OCI-LY3 (cell line): ENCODE measurements at regions not wholly inside any gene's neighbourhood (a gene's known extent, or its start where the extent isn't known, plus 50 kb on each side); places are given as distances from the start of the nearest gene placed in this dataset.

ENCODE experiments used
- H2AFZ ChIP-seq: fragments of 200-600, 300-600 bp; shearing (Covaris generic); 2 replicates; pipeline ENCODE4 v1.6.0; 2014; ENCODE audit warnings: antibody characterized with exemption, low read depth, low read length
- H3K27ac ChIP-seq: fragments of 200-600, 300-600 bp; sonication (generic); 2 replicates; pipeline ENCODE4 v1.5.1; 2014; ENCODE audit warnings: mild to moderate bottlenecking, low read length, moderate library complexity, mixed read lengths
- H3K27me3 ChIP-seq: fragments of 200-600, 300-600 bp; sonication (generic); 2 replicates; pipeline ENCODE4 v1.6.1; 2014; ENCODE audit warnings: low read depth, low read length, mixed read lengths
- H3K36me3 ChIP-seq: fragments of 200-600, 300-600 bp; sonication (generic); replicated peaks from 2 replicates; pipeline ENCODE3; 2014; ENCODE audit warnings: low read depth, low read length, mixed read lengths
- H3K4me1 ChIP-seq: fragments of 300-600, 200-600 bp; sonication (generic); 2 replicates; pipeline ENCODE4 v1.6.1; 2014; ENCODE audit warnings: low read length, mixed read lengths
- H3K4me2 ChIP-seq: fragments of 200-600, 300-600 bp; sonication (generic); 2 replicates; pipeline ENCODE4 v1.6.1; 2014; ENCODE audit warnings: low read length, mixed read lengths
- H3K4me3 ChIP-seq: fragments of 300-600, 200-600 bp; sonication (generic); 2 replicates; pipeline ENCODE4 v1.5.1; 2014; ENCODE audit warnings: antibody characterized with exemption, mild to moderate bottlenecking, low read length, moderate library complexity
- H3K79me2 ChIP-seq: fragments of 300-600, 200-600 bp; shearing (Covaris generic); 2 replicates; pipeline ENCODE4 v1.6.1; 2014; ENCODE audit warnings: mild to moderate bottlenecking, low read length, mixed read lengths
- H3K9ac ChIP-seq: fragments of 300-600, 200-600 bp; shearing (Covaris generic); 2 replicates; pipeline ENCODE4 v1.6.0; 2014; ENCODE audit warnings: mild to moderate bottlenecking, low read length, moderate library complexity
- H3K9me3 ChIP-seq: fragments of 200-600, 300-600 bp; shearing (Covaris generic); 2 replicates; pipeline ENCODE4 v1.6.1; 2014; ENCODE audit warnings: low read length, mixed read lengths; ENCODE audit not compliant: insufficient read depth
- H4K20me1 ChIP-seq: fragments of 200-600, 300-600 bp; sonication (generic); 2 replicates; pipeline ENCODE4 v1.6.1; 2016; ENCODE audit warnings: low read length, mixed read lengths; ENCODE audit not compliant: insufficient read depth
- EZH2phosphoT487 ChIP-seq: fragments of 200-600 bp; shearing (Covaris generic); IDR thresholded peaks from 2 replicates; pipeline ENCODE4 v1.6.1; 2018; ENCODE audit warnings: antibody characterized with exemption, mixed run types, low read depth
- TF ChIP-seq, protein P1 (sequence below): fragments of 200-600, 300-600 bp; sonication (generic); IDR thresholded peaks from 2 replicates; pipeline ENCODE4 v1.5.1; 2014; ENCODE audit warnings: antibody characterized with exemption, low read length, low read depth

DNA sequence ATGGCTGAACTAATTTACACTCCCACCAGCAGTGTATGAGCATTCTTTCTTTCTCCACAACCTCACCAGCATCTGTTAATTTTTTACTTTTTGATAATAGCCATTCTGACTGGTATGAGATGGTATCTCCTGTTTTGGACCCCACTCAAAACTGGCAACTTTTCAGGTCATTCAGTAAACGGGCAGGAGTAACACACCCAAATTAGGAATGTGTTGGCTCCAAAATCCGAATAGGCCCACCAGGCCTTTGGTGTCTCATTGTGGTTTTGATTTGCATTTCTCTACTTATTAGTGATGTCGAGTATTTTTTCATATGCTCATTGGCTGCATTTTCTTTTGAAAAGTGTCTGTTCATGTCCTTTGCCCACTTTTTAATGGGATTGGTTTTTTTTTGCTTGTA, 517.1 kb downstream of the TMEM232 start:
- Histone ChIP-seq H3K27ac (no peak overlapping the region), H3K9ac (no peak overlapping the region), H3K27me3 (no peaks in the 10 kb centered on the region), H3K9me3 (no peaks in the 10 kb centered on the region), H3K4me2 (no peak overlapping the region), H3K36me3 (no peaks in the 10 kb centered on the region), H3K4me1 (no peaks in the 10 kb centered on the region), H3K4me3 (no peak overlapping the region), H2AFZ (no peak overlapping the region), H3K79me2 (no peaks in the 10 kb centered on the region), H4K20me1 (no peaks in the 10 kb centered on the region)
- no peak for TF ChIP-seq EZH2phosphoT487
- TF ChIP-seq, protein P1, sequence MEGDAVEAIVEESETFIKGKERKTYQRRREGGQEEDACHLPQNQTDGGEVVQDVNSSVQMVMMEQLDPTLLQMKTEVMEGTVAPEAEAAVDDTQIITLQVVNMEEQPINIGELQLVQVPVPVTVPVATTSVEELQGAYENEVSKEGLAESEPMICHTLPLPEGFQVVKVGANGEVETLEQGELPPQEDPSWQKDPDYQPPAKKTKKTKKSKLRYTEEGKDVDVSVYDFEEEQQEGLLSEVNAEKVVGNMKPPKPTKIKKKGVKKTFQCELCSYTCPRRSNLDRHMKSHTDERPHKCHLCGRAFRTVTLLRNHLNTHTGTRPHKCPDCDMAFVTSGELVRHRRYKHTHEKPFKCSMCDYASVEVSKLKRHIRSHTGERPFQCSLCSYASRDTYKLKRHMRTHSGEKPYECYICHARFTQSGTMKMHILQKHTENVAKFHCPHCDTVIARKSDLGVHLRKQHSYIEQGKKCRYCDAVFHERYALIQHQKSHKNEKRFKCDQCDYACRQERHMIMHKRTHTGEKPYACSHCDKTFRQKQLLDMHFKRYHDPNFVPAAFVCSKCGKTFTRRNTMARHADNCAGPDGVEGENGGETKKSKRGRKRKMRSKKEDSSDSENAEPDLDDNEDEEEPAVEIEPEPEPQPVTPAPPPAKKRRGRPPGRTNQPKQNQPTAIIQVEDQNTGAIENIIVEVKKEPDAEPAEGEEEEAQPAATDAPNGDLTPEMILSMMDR = no peak

DNA sequence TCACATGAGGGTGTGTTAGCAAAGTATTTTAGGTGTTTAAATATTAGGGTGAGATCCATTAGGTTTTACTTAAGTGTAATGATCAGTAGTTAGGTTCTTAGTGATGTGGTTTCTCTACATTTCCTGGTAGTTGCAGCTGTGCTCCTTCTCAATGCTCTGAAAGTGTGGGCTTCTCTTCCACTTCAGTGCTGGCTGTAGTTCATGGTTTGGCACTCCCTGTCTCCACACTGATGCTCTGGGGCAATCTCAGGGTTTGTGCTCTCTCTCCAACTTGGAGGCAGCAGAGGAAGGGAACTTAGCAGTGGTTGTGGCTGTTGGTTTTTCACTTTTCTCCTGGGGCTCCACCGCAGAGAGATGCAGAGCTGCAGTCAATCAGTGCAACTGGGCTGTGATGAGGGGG, 507.5 kb downstream of the TMEM232 start:
- Histone ChIP-seq H3K36me3 (no peaks in the 10 kb centered on the region), H3K9me3 (peaks cover 4% of the 10 kb centered on the region), H3K27me3 (no peaks in the 10 kb centered on the region), H3K4me2 (no peak overlapping the region), H4K20me1 (no peaks in the 10 kb centered on the region), H3K9ac (no peak overlapping the region), H3K4me1 (no peaks in the 10 kb centered on the region), H3K4me3 (no peak overlapping the region), H2AFZ (no peak overlapping the region), H3K79me2 (no peaks in the 10 kb centered on the region), H3K27ac (no peak overlapping the region)
- TF ChIP-seq, protein P1 = no peak
- no peak for TF ChIP-seq EZH2phosphoT487

DNA sequence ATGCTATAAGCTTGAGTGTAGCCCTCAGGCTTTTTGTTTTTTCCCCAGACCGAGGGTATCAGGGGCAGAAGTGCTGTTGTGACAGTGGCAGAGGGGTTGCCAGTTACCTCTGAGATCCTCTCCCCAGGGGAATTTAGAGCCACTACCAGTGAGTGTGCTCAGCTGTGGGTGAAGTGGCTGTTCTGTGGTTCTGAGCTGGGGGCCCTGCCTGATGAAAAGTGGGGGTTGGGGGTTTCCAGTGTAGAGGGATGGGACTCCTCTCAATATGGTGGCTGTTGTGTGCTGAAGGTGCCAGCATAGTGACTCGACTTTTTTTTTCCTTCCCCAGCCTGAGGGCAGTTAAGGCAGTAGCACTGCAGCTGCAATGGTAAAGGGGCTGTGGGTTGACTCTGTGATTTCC, 506.7 kb downstream of the TMEM232 start:
- TF ChIP-seq, protein P1 = no peak
- no peak for TF ChIP-seq EZH2phosphoT487
- Histone ChIP-seq H3K27me3 (no peaks in the 10 kb centered on the region), H3K79me2 (no peaks in the 10 kb centered on the region), H2AFZ (no peak overlapping the region), H3K36me3 (no peaks in the 10 kb centered on the region), H3K4me1 (no peaks in the 10 kb centered on the region), H3K9ac (no peak overlapping the region), H3K9me3 (peaks cover 4% of the 10 kb centered on the region), H4K20me1 (no peaks in the 10 kb centered on the region), H3K4me2 (no peak overlapping the region), H3K4me3 (no peak overlapping the region), H3K27ac (no peak overlapping the region)

DNA sequence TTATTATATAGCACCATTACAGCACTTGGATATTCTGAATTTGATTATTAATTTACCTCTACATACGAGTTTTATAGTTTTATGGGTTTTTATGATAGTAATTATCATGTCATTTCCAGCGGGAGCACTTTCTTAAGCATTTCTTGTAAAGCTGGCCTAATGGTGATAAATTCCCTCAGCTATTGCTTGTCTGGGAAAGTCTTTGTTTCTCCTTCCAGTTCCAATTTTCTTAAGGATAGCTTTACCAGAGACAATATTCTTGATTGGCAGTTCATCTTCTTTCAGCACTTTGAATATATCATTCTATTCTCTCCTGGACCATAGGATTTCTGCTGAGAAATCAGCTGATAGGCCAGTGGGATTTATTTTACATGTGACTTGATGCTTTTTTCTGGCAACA, 505.4 kb downstream of the TMEM232 start:
- Histone ChIP-seq H3K4me1 (no peaks in the 10 kb centered on the region), H3K9ac (no peak overlapping the region), H3K79me2 (no peaks in the 10 kb centered on the region), H3K27me3 (no peaks in the 10 kb centered on the region), H3K36me3 (no peaks in the 10 kb centered on the region), H3K27ac (no peak overlapping the region), H2AFZ (no peak overlapping the region), H3K9me3 (peaks cover 4% of the 10 kb centered on the region), H4K20me1 (no peaks in the 10 kb centered on the region), H3K4me3 (no peak overlapping the region), H3K4me2 (no peak overlapping the region)
- TF ChIP-seq, protein P1 = no peak
- TF ChIP-seq EZH2phosphoT487 = no peak
